SK-N-SH treated with all-trans-retinoic acid at 6 μM for 48 hours (cell line): ENCODE measurements at regions not wholly inside any gene's neighbourhood (a gene's known extent, or its start where the extent isn't known, plus 50 kb on each side); places are given as distances from the start of the nearest gene placed in this dataset.

Experiments used
- CSDC2 ChIP-seq: fragments of 250-450 bp; sonication (Bioruptor Pico); IDR thresholded peaks from 2 replicates; pipeline ENCODE4 v1.5.0; 2020; ENCODE audit warnings: mild to moderate bottlenecking, moderate library complexity
- GLIS3 ChIP-seq: fragments of 250-450 bp; sonication (Bioruptor Pico); IDR thresholded peaks from 2 replicates; pipeline ENCODE4 v1.5.0; 2020; ENCODE audit warnings: mild to moderate bottlenecking, moderate library complexity
- ISL1 ChIP-seq: fragments of 250-450 bp; sonication (Bioruptor Pico); IDR thresholded peaks from 2 replicates; pipeline ENCODE4 v2.1.2; 2022; ENCODE audit warnings: mild to moderate bottlenecking, moderate library complexity
- OSR1 ChIP-seq: fragments of 250-450 bp; sonication (Bioruptor Pico); IDR thresholded peaks from 2 replicates; pipeline ENCODE4 v1.8.0; 2022; ENCODE audit warnings: moderate library complexity, mild to moderate bottlenecking, inconsistent platforms
- PPARA ChIP-seq: fragments of 250-450 bp; sonication (Bioruptor Pico); IDR thresholded peaks from 2 replicates; pipeline ENCODE4 v1.5.0; 2020; ENCODE audit warnings: mild to moderate bottlenecking, borderline replicate concordance
- SNAI2 ChIP-seq: fragments of 250-450 bp; sonication (Bioruptor Pico); IDR thresholded peaks from 2 replicates; pipeline ENCODE4 v1.5.0; 2020; ENCODE audit warnings: mild to moderate bottlenecking, moderate library complexity
- TOX ChIP-seq: fragments of 250-450 bp; sonication (Bioruptor Pico); IDR thresholded peaks from 2 replicates; pipeline ENCODE4 v1.8.0; 2021; ENCODE audit warnings: mild to moderate bottlenecking, moderate library complexity, borderline replicate concordance
- ZFP3 ChIP-seq: fragments of 250-450 bp; sonication (Bioruptor Pico); IDR thresholded peaks from 2 replicates; pipeline ENCODE4 v1.5.0; 2020; ENCODE audit warnings: mild to moderate bottlenecking, moderate library complexity
- TF ChIP-seq, protein P1 (sequence below): fragments of 250-450 bp; sonication (Bioruptor Pico); IDR thresholded peaks from 2 replicates; pipeline ENCODE4 v1.5.0; 2020; ENCODE audit warnings: mild to moderate bottlenecking, moderate library complexity
- TF ChIP-seq, protein P2 (sequence below): fragments of 250-450 bp; sonication (Bioruptor Pico); IDR thresholded peaks from 2 replicates; pipeline ENCODE4 v1.8.0; 2020; ENCODE audit warnings: mild to moderate bottlenecking, moderate library complexity, borderline replicate concordance
- TF ChIP-seq, protein P3 (sequence below): fragments of 250-450 bp; sonication (Bioruptor Pico); IDR thresholded peaks from 2 replicates; pipeline ENCODE4 v1.5.1; 2021; ENCODE audit warnings: mild to moderate bottlenecking, moderate library complexity
- TF ChIP-seq, protein P4 (sequence below): fragments of 250-450 bp; sonication (Bioruptor Pico); IDR thresholded peaks from 2 replicates; pipeline ENCODE4 v1.8.0; 2021; ENCODE audit warnings: low read depth, mild to moderate bottlenecking, moderate library complexity, borderline replicate concordance

DNA sequence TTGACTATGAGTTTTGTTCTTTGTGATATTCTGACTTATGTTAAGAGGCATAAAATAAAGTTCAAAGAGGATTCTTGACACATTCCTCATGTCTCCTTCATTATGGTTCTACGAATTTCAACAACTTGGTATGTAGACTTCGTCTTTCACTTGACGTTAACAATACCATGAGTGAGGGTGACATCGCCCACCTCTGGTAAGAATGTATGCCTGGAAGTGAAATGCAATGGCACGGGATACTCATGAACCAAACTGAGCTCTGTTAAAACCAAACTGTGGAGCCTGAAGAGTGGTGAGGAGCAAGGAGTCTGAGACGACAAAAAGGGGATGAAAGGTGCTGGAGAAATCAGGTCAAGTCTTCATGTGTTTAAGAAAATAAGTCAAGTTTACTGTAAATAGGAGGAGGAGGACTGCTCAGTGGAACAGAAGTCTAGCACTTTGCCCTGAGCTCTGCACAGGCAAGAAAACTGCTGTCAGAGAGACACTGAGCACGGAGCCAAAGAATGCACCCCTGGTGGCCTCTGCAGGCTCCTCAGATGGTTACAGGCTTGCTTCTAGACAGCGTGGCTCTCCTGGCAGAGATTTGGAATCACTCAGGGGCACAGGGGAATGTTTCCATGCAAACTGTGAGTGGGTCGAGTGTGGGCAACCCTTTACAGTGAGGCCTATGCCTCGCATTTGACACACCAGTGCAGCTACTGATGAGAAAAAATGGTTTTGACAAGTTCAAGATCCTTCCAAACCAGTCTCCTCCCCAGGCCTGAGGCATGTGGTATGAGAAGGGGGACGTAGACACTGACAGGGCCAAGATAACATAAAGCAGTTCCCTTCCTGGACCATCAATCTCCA lies 470.1 kb downstream of the IRX1 start:
- TF ChIP-seq, protein P1, sequence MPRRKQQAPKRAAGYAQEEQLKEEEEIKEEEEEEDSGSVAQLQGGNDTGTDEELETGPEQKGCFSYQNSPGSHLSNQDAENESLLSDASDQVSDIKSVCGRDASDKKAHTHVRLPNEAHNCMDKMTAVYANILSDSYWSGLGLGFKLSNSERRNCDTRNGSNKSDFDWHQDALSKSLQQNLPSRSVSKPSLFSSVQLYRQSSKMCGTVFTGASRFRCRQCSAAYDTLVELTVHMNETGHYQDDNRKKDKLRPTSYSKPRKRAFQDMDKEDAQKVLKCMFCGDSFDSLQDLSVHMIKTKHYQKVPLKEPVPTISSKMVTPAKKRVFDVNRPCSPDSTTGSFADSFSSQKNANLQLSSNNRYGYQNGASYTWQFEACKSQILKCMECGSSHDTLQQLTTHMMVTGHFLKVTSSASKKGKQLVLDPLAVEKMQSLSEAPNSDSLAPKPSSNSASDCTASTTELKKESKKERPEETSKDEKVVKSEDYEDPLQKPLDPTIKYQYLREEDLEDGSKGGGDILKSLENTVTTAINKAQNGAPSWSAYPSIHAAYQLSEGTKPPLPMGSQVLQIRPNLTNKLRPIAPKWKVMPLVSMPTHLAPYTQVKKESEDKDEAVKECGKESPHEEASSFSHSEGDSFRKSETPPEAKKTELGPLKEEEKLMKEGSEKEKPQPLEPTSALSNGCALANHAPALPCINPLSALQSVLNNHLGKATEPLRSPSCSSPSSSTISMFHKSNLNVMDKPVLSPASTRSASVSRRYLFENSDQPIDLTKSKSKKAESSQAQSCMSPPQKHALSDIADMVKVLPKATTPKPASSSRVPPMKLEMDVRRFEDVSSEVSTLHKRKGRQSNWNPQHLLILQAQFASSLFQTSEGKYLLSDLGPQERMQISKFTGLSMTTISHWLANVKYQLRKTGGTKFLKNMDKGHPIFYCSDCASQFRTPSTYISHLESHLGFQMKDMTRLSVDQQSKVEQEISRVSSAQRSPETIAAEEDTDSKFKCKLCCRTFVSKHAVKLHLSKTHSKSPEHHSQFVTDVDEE = no peak
- no peak for TF ChIP-seq ZFP3 (CRISPR knock-in tag)
- no peak for TF ChIP-seq PPARA (CRISPR knock-in tag)
- TF ChIP-seq, protein P2, sequence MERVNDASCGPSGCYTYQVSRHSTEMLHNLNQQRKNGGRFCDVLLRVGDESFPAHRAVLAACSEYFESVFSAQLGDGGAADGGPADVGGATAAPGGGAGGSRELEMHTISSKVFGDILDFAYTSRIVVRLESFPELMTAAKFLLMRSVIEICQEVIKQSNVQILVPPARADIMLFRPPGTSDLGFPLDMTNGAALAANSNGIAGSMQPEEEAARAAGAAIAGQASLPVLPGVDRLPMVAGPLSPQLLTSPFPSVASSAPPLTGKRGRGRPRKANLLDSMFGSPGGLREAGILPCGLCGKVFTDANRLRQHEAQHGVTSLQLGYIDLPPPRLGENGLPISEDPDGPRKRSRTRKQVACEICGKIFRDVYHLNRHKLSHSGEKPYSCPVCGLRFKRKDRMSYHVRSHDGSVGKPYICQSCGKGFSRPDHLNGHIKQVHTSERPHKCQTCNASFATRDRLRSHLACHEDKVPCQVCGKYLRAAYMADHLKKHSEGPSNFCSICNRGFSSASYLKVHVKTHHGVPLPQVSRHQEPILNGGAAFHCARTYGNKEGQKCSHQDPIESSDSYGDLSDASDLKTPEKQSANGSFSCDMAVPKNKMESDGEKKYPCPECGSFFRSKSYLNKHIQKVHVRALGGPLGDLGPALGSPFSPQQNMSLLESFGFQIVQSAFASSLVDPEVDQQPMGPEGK (CRISPR knock-in tag) = no peak
- no peak for TF ChIP-seq TOX
- TF ChIP-seq, protein P3, sequence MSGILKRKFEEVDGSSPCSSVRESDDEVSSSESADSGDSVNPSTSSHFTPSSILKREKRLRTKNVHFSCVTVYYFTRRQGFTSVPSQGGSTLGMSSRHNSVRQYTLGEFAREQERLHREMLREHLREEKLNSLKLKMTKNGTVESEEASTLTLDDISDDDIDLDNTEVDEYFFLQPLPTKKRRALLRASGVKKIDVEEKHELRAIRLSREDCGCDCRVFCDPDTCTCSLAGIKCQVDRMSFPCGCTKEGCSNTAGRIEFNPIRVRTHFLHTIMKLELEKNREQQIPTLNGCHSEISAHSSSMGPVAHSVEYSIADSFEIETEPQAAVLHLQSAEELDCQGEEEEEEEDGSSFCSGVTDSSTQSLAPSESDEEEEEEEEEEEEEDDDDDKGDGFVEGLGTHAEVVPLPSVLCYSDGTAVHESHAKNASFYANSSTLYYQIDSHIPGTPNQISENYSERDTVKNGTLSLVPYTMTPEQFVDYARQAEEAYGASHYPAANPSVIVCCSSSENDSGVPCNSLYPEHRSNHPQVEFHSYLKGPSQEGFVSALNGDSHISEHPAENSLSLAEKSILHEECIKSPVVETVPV (CRISPR knock-in tag) = no peak
- TF ChIP-seq CSDC2 (CRISPR knock-in tag) = no peak
- TF ChIP-seq SNAI2 (CRISPR knock-in tag) = no peak
- TF ChIP-seq ISL1 (CRISPR knock-in tag) = no peak
- TF ChIP-seq OSR1 (CRISPR knock-in tag) = no peak
- TF ChIP-seq, protein P4, sequence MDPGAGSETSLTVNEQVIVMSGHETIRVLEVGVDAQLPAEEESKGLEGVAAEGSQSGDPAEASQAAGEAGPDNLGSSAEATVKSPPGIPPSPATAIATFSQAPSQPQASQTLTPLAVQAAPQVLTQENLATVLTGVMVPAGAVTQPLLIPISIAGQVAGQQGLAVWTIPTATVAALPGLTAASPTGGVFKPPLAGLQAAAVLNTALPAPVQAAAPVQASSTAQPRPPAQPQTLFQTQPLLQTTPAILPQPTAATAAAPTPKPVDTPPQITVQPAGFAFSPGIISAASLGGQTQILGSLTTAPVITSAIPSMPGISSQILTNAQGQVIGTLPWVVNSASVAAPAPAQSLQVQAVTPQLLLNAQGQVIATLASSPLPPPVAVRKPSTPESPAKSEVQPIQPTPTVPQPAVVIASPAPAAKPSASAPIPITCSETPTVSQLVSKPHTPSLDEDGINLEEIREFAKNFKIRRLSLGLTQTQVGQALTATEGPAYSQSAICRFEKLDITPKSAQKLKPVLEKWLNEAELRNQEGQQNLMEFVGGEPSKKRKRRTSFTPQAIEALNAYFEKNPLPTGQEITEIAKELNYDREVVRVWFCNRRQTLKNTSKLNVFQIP (CRISPR knock-in tag) = no peak
- no peak for TF ChIP-seq GLIS3 (CRISPR knock-in tag)
